Neural progenitor cell (in vitro differentiated cells): ENCODE measurements at regions not wholly inside any gene's neighbourhood (a gene's known extent, or its start where the extent isn't known, plus 50 kb on each side); places are given as distances from the start of the nearest gene placed in this dataset.

Experiments used
- DNase-seq: peaks from one replicate; pipeline ENCODE4 v3.0.0-alpha.2; 2016; ENCODE audit warnings: low spot score
- H2AFZ ChIP-seq: fragments of 200-600 bp; sonication (generic); replicated peaks from 2 replicates; pipeline ENCODE4 v1.6.1; 2016; ENCODE audit warnings: antibody characterized with exemption
- H3F3A ChIP-seq: fragments of 200-600 bp; sonication (generic); 2 replicates; pipeline ENCODE4 v1.6.1; 2016; ENCODE audit warnings: antibody characterized with exemption, low read depth
- H3K27ac ChIP-seq: fragments of 200-600 bp; sonication (generic); 2 replicates; pipeline ENCODE4 v1.5.1; 2016; ENCODE audit warnings: mild to moderate bottlenecking
- H3K27me3 ChIP-seq: fragments of 200-600 bp; sonication (generic); 2 replicates; pipeline ENCODE4 v1.6.1; 2016; ENCODE audit warnings: mild to moderate bottlenecking, moderate library complexity
- H3K36me3 ChIP-seq: fragments of 200-600 bp; sonication (generic); 2 replicates; pipeline ENCODE4 v1.5.1; 2016
- H3K4me1 ChIP-seq: fragments of 200-600 bp; sonication (generic); 2 replicates; pipeline ENCODE4 v1.6.1; 2016; ENCODE audit warnings: mixed run types
- H3K4me2 ChIP-seq: fragments of 200-600 bp; sonication (generic); 2 replicates; pipeline ENCODE4 v1.6.1; 2016
- H3K4me3 ChIP-seq: fragments of 200-600 bp; sonication (generic); 2 replicates; pipeline ENCODE4 v1.5.1; 2016
- H3K79me2 ChIP-seq: fragments of 200-600 bp; sonication (generic); 2 replicates; pipeline ENCODE4 v1.6.1; 2016; ENCODE audit warnings: low read depth
- H3K9ac ChIP-seq: fragments of 200-600 bp; sonication (generic); 2 replicates; pipeline ENCODE4 v1.6.1; 2016
- H3K9me3 ChIP-seq: fragments of 200-600 bp; sonication (generic); 2 replicates; pipeline ENCODE4 v1.5.1; 2016; ENCODE audit warnings: low read depth
- H4K20me1 ChIP-seq: fragments of 200-600 bp; sonication (generic); 2 replicates; pipeline ENCODE4 v1.6.1; 2016; ENCODE audit warnings: low read depth
- H3K27ac Mint-ChIP-seq: 3 replicates; pipeline ENCODE4 v1.8.0; 2021; ENCODE audit warnings: mixed read lengths
- H3K27me3 Mint-ChIP-seq: 2 replicates; pipeline ENCODE4 v1.8.0; 2022; ENCODE audit warnings: low read depth, mild to moderate bottlenecking, inconsistent platforms, moderate library complexity, mixed read lengths; ENCODE audit not compliant: insufficient read depth
- H3K36me3 Mint-ChIP-seq: 3 replicates; pipeline ENCODE4 v1.8.0; 2021; ENCODE audit warnings: mixed read lengths
- H3K4me1 Mint-ChIP-seq: 3 replicates; pipeline ENCODE4 v1.8.0; 2021; ENCODE audit warnings: mixed read lengths
- H3K4me3 Mint-ChIP-seq: 3 replicates; pipeline ENCODE4 v1.8.0; 2021; ENCODE audit warnings: mild to moderate bottlenecking, moderate library complexity, mixed read lengths
- H3K9me3 Mint-ChIP-seq: 3 replicates; pipeline ENCODE4 v1.8.0; 2020; ENCODE audit warnings: mixed read lengths
- CTCF ChIP-seq: fragments of 200-600 bp; sonication (generic); IDR thresholded peaks from 2 replicates; pipeline ENCODE4 v1.5.1; 2017; ENCODE audit warnings: antibody characterized with exemption, mild to moderate bottlenecking
- EZH2 ChIP-seq: fragments of 200-600 bp; sonication (generic); IDR thresholded peaks from 2 replicates; pipeline ENCODE4 v1.6.1; 2017; ENCODE audit warnings: antibody characterized with exemption, mild to moderate bottlenecking, moderate library complexity
- EZH2phosphoT487 ChIP-seq: fragments of 200-600 bp; sonication (generic); IDR thresholded peaks from 2 replicates; pipeline ENCODE4 v1.6.1; 2017; ENCODE audit warnings: antibody characterized with exemption

- DNase-seq = no peak
- no peaks in the 10 kb centered on the region for H3K9me3 Mint-ChIP-seq
- H3K4me1 Mint-ChIP-seq = peaks cover 25% of the 10 kb centered on the region
- no peak overlapping the region for H3K27ac Mint-ChIP-seq
- no peaks in the 10 kb centered on the region for H3K27me3 ChIP-seq
- H3F3A ChIP-seq = peaks cover 18% of the 10 kb centered on the region
- no peaks in the 10 kb centered on the region for H3K79me2 ChIP-seq
- TF ChIP-seq EZH2phosphoT487 (no peak), CTCF (no peak)
- peaks cover 3% of the 10 kb centered on the region for H3K27me3 Mint-ChIP-seq
- no peak overlapping the region for H3K4me3 Mint-ChIP-seq
- no peak overlapping the region for H3K4me2 ChIP-seq
- H4K20me1 ChIP-seq = no peaks in the 10 kb centered on the region
- no peak overlapping the region for H3K4me3 ChIP-seq
- no peak overlapping the region for H3K9ac ChIP-seq
- no peaks in the 10 kb centered on the region for H3K9me3 ChIP-seq
- H3K36me3 ChIP-seq = no peaks in the 10 kb centered on the region
- peaks cover 26% of the 10 kb centered on the region for H3K4me1 ChIP-seq
- no peak overlapping the region for H2AFZ ChIP-seq
- H3K36me3 Mint-ChIP-seq = no peaks in the 10 kb centered on the region
- no peak overlapping the region for H3K27ac ChIP-seq
These were observed 257.9 kb upstream of the ATP5MC3 start for GRCh38 chr2:175439416-175439815.

GRCh38 chr2:175437167-175437566 is 255.7 kb upstream of the ATP5MC3 start:
- Histone ChIP-seq H3K79me2 (no peaks in the 10 kb centered on the region), H3K4me2 (no peak overlapping the region), H3K27ac (no peak overlapping the region), H4K20me1 (no peaks in the 10 kb centered on the region), H3K4me3 (no peak overlapping the region), H3K27me3 (no peaks in the 10 kb centered on the region), H3K9ac (no peak overlapping the region), H3K4me1 (peaks cover 21% of the 10 kb centered on the region), H3F3A (peaks cover 11% of the 10 kb centered on the region), H3K36me3 (no peaks in the 10 kb centered on the region), H2AFZ (no peak overlapping the region), H3K9me3 (no peaks in the 10 kb centered on the region)
- Mint-ChIP-seq H3K9me3 (no peaks in the 10 kb centered on the region), H3K4me3 (no peak overlapping the region), H3K4me1 (peaks cover 20% of the 10 kb centered on the region), H3K27me3 (peaks cover 3% of the 10 kb centered on the region), H3K27ac (no peak overlapping the region), H3K36me3 (no peaks in the 10 kb centered on the region)
- TF ChIP-seq EZH2 (no peak), CTCF (no peak)
- no peak for DNase-seq

- no peak overlapping the region for H3K4me3 ChIP-seq
- H4K20me1 ChIP-seq = no peaks in the 10 kb centered on the region
- TF ChIP-seq CTCF (no peak), EZH2 (no peak), EZH2phosphoT487 (no peak)
- H3K27me3 Mint-ChIP-seq = peaks cover 3% of the 10 kb centered on the region
- H3F3A ChIP-seq = peaks cover under 1% of the 10 kb centered on the region
- no peak overlapping the region for H3K9ac ChIP-seq
- no peak overlapping the region for H3K27ac Mint-ChIP-seq
- DNase-seq = no peak
- H2AFZ ChIP-seq = no peak overlapping the region
- no peaks in the 10 kb centered on the region for H3K36me3 Mint-ChIP-seq
- H3K9me3 ChIP-seq = no peaks in the 10 kb centered on the region
- no peak overlapping the region for H3K4me2 ChIP-seq
- peaks cover 19% of the 10 kb centered on the region for H3K4me1 ChIP-seq
- no peak overlapping the region for H3K27ac ChIP-seq
- H3K9me3 Mint-ChIP-seq = no peaks in the 10 kb centered on the region
- H3K4me3 Mint-ChIP-seq = no peak overlapping the region
- H3K4me1 Mint-ChIP-seq = peaks cover 16% of the 10 kb centered on the region
- H3K79me2 ChIP-seq = no peaks in the 10 kb centered on the region
- H3K27me3 ChIP-seq = no peaks in the 10 kb centered on the region
- no peaks in the 10 kb centered on the region for H3K36me3 ChIP-seq
These were observed 254.6 kb upstream of the ATP5MC3 start for GRCh38 chr2:175436076-175436475.

- Mint-ChIP-seq H3K27me3 (peaks cover 3% of the 10 kb centered on the region), H3K27ac (no peak overlapping the region), H3K4me3 (no peak overlapping the region), H3K4me1 (peaks cover 11% of the 10 kb centered on the region), H3K36me3 (no peaks in the 10 kb centered on the region), H3K9me3 (no peaks in the 10 kb centered on the region)
- Histone ChIP-seq H3K4me1 (peaks cover 13% of the 10 kb centered on the region), H3K27me3 (no peaks in the 10 kb centered on the region), H3K79me2 (no peaks in the 10 kb centered on the region), H3K4me3 (no peak overlapping the region), H2AFZ (no peak overlapping the region), H3K27ac (no peak overlapping the region), H3F3A (no peaks in the 10 kb centered on the region), H3K4me2 (no peak overlapping the region), H3K36me3 (no peaks in the 10 kb centered on the region), H3K9ac (no peak overlapping the region), H3K9me3 (no peaks in the 10 kb centered on the region), H4K20me1 (no peaks in the 10 kb centered on the region)
- DNase-seq = no peak
- TF ChIP-seq EZH2 = no peak
- no peak for TF ChIP-seq EZH2phosphoT487
- TF ChIP-seq CTCF = no peak
These were observed 253.5 kb upstream of the ATP5MC3 start for GRCh38 chr2:175435012-175435411.
